GM12872 (cell line): ENCODE measurements at regions not wholly inside any gene's neighbourhood (a gene's known extent, or its start where the extent isn't known, plus 50 kb on each side); places are given as distances from the start of the nearest gene placed in this dataset.

ENCODE experiments used
- CTCF ChIP-seq: IDR thresholded peaks from 3 replicates; pipeline ENCODE4 v1.5.1; 2011; ENCODE audit warnings: low read depth, mild to moderate bottlenecking, low read length, moderate library complexity; ENCODE audit not compliant: insufficient read depth

GRCh38 chr4:153971899-153972298, 183.0 kb upstream of the SFRP2 start:
- TF ChIP-seq CTCF, result no peak

- TF ChIP-seq CTCF, result no peak
Measured at GRCh38 chr4:153970169-153970568, 181.3 kb upstream of the SFRP2 start.

GRCh38 chr4:153969542-153969941, 180.7 kb upstream of the SFRP2 start:
- TF ChIP-seq CTCF, result no peak

GRCh38 chr4:153966641-153967040, 177.8 kb upstream of the SFRP2 start:
- no peak for TF ChIP-seq CTCF

- no peak for TF ChIP-seq CTCF
Measured at GRCh38 chr4:153963216-153963615, 174.3 kb upstream of the SFRP2 start.

- no peak for TF ChIP-seq CTCF
Measured at GRCh38 chr4:153962311-153963039, 173.6 kb upstream of the SFRP2 start.

- no peak for TF ChIP-seq CTCF
Measured at GRCh38 chr4:153955327-153955726, 166.4 kb upstream of the SFRP2 start.
